ENCODE measurements at regions not wholly inside any gene's neighbourhood (a gene's known extent, or its start where the extent isn't known, plus 50 kb on each side); places are given as distances from the start of the nearest gene placed in this dataset.
"Not testable (repeated sequence)": the region's sequence is repeated elsewhere in the genome, so short reads cannot be mapped to it uniquely, and the experiment has no call there.

GRCh38 chrX:134067107-134067506 is 81.7 kb upstream of the GPC3 start:
- TF ChIP-seq RARB (CRISPR knock-in tag; IDR thresholded peaks at IDR 0.05); ZNF70 (CRISPR knock-in tag; IDR thresholded peaks at IDR 0.05); PATZ1 (CRISPR knock-in tag; IDR thresholded peaks at IDR 0.05; ENCODE audit: borderline replicate concordance); TCF4 (CRISPR knock-in tag; IDR thresholded peaks at IDR 0.05; ENCODE audit: borderline replicate concordance); ZC3H10 (CRISPR knock-in tag; IDR thresholded peaks at IDR 0.05); ZFP3 (CRISPR knock-in tag; IDR thresholded peaks at IDR 0.05): not testable (repeated sequence)
